SHP77 (cell line): ENCODE measurements at regions not wholly inside any gene's neighbourhood (a gene's known extent, or its start where the extent isn't known, plus 50 kb on each side); places are given as distances from the start of the nearest gene placed in this dataset.

Source experiments
- DNase-seq, 2 experiments: peaks; one replicate each; lab custom pipeline; 2025; lab: John Stamatoyannopoulos, UW

- DNase-seq = no peak
These were observed 1135.7 kb upstream of the AGA start for GRCh38 chr4:178577933-178578332.

- DNase-seq = no peak
These were observed 1153.4 kb upstream of the AGA start for GRCh38 chr4:178595500-178596138.

GRCh38 chr4:178598672-178599071 is 1156.4 kb upstream of the AGA start:
- no peak for DNase-seq

GRCh38 chr4:178599521-178599920 is 1157.3 kb upstream of the AGA start:
- no peak for DNase-seq

- DNase-seq = no peak
These were observed 1160.6 kb upstream of the AGA start for GRCh38 chr4:178602833-178603232.

- DNase-seq = no peak
These were observed 1168.8 kb upstream of the AGA start for GRCh38 chr4:178611062-178611461.

- DNase-seq = no peak
These were observed 1170.5 kb upstream of the AGA start for GRCh38 chr4:178612733-178613132.

- no peak for DNase-seq
These were observed 1190.2 kb upstream of the AGA start for GRCh38 chr4:178632415-178632814.

GRCh38 chr4:178633263-178633662 is 1191.0 kb upstream of the AGA start:
- no peak for DNase-seq

GRCh38 chr4:178664621-178665020 is 1222.4 kb upstream of the AGA start:
- DNase-seq = no peak

GRCh38 chr4:178665916-178666315 is 1223.7 kb upstream of the AGA start:
- no peak for DNase-seq

GRCh38 chr4:178671766-178672165 is 1229.5 kb upstream of the AGA start:
- DNase-seq = no peak

GRCh38 chr4:178672512-178672911 is 1230.3 kb upstream of the AGA start:
- DNase-seq = no peak

GRCh38 chr4:178681871-178682270 is 1239.6 kb upstream of the AGA start:
- no peak for DNase-seq

GRCh38 chr4:178689926-178690325 is 1247.7 kb upstream of the AGA start:
- no peak for DNase-seq

GRCh38 chr4:178693816-178694215 is 1251.6 kb upstream of the AGA start:
- no peak for DNase-seq

GRCh38 chr4:178696515-178696914 is 1254.3 kb upstream of the AGA start:
- no peak for DNase-seq

GRCh38 chr4:178712486-178712885 is 1270.2 kb upstream of the AGA start:
- no peak for DNase-seq

GRCh38 chr4:178738026-178738425 is 1295.8 kb upstream of the AGA start:
- DNase-seq = no peak

GRCh38 chr4:178745203-178745602 is 1303.0 kb upstream of the AGA start:
- no peak for DNase-seq

GRCh38 chr4:178752954-178753525 is 1310.8 kb upstream of the AGA start:
- DNase-seq = no peak

GRCh38 chr4:178778496-178778895 is 1336.3 kb upstream of the AGA start:
- DNase-seq = peak in 1 of 2 experiments; percentile 15

GRCh38 chr4:178781779-178782178 is 1339.5 kb upstream of the AGA start:
- DNase-seq = no peak

GRCh38 chr4:178784491-178784890 is 1342.3 kb upstream of the AGA start:
- no peak for DNase-seq
